CD4-positive, alpha-beta T cell treated with Interleukin-21 for 1 hour (primary cell): ENCODE measurements at regions not wholly inside any gene's neighbourhood (a gene's known extent, or its start where the extent isn't known, plus 50 kb on each side); places are given as distances from the start of the nearest gene placed in this dataset.

ENCODE experiments used
- DNase-seq: peaks from one replicate; pipeline ENCODE4 v3.0.0-alpha.2; 2020

DNA sequence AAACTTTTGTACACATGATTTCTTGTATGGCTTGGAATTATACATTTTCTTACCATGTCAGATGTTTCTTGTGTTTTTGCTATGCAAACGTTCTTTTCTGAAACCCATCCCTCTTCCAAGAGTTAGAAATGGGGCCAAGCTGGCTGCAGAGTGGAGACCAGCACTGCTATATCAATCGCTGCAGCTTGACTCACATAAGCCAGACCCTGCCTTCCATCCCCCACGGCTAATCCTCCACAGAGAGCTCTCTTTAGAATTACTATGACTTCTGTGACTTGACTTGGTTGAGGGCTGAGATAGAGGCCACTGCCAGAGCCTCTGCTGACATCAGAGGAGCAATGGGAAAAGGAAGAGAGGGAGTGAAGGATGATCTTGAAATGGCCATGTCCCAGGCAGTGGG, 147.9 kb downstream of the DACT1 start:
- DNase-seq: no peak

GRCh38 chr14:58787592-58787991, 149.8 kb downstream of the DACT1 start:
- no peak for DNase-seq

DNA sequence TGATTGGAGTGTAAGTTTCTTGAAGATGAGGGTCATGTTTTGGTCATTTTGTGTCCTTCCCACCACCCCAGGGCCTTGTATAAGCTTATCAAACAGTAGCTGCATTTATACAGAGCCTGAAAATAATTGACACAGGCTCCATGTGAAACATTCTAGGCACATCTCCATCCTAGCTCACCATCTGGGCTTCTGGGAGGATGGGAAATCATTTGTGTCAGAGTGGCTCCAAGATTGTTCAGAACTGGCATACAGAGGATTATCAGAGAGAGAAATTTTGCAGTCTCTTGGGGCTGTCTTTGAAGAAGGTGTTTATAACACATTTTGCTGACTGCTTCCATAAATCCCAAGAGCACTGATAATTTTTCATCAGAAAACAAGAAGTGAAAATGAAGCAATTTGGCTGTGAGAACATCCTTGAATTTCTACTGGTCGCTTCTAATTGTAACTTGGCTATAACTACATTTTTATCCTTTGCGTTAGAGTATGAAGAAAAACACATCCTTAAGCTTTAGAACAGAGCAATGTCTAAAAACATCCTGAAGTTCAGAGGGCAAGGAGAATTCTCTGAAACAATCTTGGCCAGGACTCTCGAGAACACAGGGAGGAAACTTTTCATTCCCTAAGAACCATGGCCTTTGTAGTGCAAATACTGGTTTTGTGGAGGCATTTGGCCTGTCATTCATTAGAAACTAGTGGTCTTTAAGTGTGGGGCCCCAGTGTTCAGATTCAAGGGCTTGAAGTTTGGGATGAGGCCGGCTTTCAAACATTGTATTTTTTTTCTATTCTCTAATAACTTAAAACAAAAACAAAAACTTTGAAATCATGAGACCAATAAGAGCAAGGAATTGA, 151.1 kb downstream of the DACT1 start:
- DNase-seq: no peak

- DNase-seq: no peak
Measured at GRCh38 chr14:58789736-58790135, 152.0 kb downstream of the DACT1 start.

GRCh38 chr14:58792416-58792815, 154.7 kb downstream of the DACT1 start:
- DNase-seq: no peak

- no peak for DNase-seq
Measured at GRCh38 chr14:58793131-58793740, 155.5 kb downstream of the DACT1 start.

GRCh38 chr14:58794993-58795762, 157.4 kb downstream of the DACT1 start:
- DNase-seq: no peak

DNA sequence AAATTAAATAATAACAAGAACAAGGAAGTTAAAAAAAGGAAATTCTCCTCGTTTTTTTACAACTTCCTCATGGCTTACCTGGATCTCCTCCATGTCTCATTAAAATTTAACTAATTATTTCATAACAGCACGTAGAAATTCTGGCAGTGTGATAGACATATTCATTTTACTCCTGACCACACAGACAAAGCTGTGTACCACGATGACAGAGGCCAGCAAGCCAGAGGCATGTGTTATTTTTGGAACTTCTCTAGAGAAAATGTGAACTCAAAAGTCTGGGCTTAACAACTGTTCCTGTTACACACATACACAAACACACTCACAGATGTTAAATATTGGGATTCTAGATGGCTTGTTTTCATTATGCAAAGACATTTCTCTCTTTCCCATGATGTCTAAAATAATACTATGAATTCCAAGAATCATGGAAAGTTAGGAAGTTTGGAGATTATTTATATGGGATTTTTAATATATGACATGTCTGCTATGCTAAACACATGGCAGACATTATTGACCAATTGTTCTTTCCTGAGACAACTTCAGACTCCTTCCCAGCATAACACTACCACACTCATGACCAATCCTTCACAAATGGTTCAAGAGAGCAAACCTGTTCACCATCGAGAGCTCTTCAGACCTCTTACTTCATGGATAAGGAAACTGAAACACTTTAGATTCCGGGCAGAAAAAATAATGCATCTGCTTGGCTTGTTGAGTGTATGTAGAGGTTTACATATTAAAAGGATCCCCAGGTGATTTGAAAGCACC, 158.7 kb downstream of the DACT1 start:
- no peak for DNase-seq

GRCh38 chr14:58797010-58797429, 159.3 kb downstream of the DACT1 start:
- DNase-seq: no peak

- DNase-seq: no peak
Measured at GRCh38 chr14:58798173-58798572, 160.4 kb downstream of the DACT1 start.

GRCh38 chr14:58801086-58801485, 163.3 kb downstream of the DACT1 start:
- DNase-seq: no peak

DNA sequence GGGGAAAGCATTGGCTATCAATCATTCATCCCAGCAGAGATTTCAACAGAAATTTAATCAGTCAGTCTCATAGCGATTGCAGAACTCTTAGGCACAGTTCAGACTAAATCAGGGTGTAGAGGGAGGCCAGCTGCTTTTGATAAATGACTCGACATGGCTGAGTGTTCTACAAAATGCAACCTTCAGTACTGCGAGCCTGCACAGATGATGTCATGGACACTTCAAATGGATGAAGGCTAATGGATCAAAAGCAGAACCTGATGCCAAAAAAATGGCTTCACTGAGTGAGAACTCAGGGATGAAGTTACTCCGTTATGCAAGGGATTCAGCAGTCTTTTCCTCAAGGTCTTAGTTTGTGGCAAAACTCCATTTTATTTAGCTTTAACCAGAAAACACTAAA, 167.3 kb downstream of the DACT1 start:
- no peak for DNase-seq

DNA sequence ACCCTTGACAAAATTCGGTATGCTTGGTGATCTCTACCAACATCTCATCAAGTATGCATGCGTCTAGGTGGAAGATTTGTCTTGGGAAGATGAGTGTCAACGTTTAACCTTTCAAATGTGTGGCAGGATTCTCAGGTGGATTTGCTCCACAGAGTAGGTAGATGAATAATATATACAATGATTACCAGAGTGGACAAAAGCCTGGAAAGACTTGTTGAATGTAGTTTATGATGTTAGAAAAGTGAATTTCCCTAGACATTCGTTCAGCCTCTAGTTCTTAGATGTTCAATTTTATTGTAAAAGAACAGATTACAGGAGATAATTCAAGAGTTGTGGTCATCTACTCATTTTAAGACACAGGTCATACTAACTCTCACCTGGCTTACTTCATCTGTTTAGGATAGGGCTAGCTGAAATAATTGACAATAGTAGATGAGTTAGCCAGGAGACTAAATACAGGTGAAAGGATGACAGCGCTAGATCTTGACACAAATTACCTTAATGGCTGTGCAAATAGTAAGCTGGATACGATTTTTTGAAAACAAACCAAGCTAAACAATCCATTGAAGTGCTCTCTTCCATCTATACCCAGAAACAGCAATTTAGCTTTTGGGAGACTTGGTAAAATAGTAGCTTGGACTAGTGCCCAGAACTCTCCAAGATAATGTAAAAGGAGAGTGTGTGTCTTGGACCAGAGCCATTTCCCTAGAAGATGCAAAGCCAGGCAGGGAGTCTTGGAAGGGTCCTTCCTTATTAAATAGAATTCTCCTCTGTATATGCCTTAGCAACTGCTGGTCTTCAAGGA, 168.0 kb downstream of the DACT1 start:
- DNase-seq: no peak

- DNase-seq: no peak
Measured at GRCh38 chr14:58807191-58807590, 169.4 kb downstream of the DACT1 start.

DNA sequence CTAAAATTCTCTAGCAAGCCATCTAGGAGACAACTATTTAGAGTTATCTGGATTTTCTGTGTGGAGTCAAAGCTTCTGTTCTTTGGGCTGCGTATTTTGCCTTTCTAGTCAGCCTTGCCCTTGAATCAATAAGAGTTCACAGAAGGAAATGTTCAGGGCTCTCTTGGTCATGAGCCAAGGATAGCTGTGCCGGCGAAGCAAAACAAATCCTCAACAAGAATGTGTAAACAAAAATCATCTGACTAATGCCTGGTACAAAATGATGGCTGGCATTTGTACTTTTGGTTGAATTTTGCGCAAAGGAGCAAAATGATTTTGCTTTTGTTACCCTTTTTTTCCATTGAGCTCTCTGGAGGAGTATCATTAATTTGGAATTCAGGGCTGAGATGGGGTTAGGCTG, 171.1 kb downstream of the DACT1 start:
- no peak for DNase-seq

- no peak for DNase-seq
Measured at GRCh38 chr14:58809520-58809919, 171.8 kb downstream of the DACT1 start.

- DNase-seq: no peak
Measured at GRCh38 chr14:58812050-58812910, 174.5 kb downstream of the DACT1 start.

DNA sequence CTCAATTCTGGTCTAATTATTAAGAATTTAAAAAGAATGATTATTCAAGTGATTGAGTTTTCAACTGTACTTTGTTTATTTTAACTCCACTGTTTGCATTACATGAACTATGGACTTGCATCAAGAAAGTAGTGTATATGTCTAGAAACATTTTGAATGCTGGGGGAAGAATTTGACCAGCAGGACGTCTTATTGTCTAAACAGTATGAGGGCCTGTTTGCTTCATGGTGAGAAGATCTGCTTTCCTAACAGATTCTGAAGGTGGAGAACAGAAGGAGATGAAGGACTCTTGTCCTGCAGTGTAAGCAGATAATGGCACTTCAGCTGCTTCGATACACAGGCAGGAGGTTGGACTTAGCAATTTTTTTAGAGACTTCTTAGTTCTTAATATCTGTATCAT, 176.0 kb downstream of the DACT1 start:
- DNase-seq: no peak

DNA sequence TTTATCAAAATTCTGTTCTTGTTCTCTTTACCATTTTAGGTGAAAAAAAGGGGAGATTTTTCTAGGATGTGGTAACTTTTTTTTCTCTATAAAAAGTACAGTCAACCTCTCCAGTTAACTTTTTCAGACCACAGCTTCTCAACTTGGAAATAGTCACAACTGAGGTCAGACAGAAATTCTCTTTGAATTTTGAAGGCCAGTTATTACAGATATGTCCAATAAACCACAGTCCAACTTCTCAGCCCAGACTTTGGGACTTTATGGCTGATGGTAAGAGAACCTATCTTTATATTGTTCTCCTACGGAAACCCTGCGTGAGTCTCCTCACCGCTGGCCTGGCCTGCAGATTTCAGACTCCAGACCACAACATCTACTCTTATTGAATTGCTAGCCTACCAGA, 176.7 kb downstream of the DACT1 start:
- no peak for DNase-seq

DNA sequence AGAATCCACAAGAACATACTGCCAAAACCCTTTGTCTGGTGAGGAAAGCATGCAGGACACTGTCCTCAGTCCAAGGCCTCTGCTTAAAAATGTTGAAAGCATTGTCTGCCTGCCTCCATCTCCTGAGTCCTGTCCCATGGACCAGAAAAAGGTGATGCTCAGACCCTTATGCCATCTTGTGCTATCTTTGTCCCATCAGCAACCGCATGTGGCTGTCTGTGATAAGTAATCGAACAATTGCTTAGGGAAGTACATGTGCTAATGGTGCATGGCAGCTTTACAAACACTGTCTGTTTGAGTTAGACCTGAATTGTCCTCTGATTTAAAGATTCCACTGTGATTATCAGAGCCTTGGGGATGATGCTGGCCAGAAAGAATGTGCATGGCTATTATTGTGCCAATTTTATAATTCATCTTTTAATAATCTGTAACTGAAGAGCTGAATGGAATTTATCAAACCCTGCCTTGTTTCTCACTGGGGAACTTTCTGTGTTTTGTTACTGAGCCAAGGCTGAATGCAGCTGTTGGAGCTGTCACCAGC, 177.5 kb downstream of the DACT1 start:
- no peak for DNase-seq

DNA sequence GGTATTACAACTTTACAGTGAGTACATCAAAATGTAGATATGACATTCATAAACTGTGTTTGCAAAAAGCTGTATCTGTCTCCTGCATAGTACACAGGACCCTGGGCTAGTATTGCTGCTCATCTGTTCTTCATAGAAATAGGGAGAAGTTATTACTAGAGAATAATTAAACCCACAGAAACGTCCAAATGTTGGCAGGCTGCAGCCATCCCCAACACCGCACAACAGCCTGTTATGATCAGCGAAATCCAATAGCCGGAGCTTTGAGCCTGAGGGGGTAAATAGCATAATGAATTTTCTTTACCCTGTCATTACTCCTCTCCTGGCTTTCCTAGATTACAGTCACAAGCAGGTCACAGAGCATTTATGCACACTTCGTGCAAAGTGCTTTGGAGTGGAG, 178.0 kb downstream of the DACT1 start:
- DNase-seq: no peak
